Hepatocyte (in vitro differentiated cells): ENCODE measurements at regions not wholly inside any gene's neighbourhood (a gene's known extent, or its start where the extent isn't known, plus 50 kb on each side); places are given as distances from the start of the nearest gene placed in this dataset.

Experiments
- DNase-seq: peaks from one replicate; pipeline ENCODE4 v3.0.0-alpha.2; 2016; ENCODE audit warnings: low spot score
- H2AFZ ChIP-seq: fragments of 200-600 bp; sonication (generic); 2 replicates; pipeline ENCODE4 v1.6.0; 2016; ENCODE audit warnings: antibody characterized with exemption, mild to moderate bottlenecking
- H3K27ac ChIP-seq: fragments of 200-600 bp; sonication (generic); 2 replicates; pipeline ENCODE4 v1.5.1; 2016; ENCODE audit warnings: mild to moderate bottlenecking
- H3K27me3 ChIP-seq: fragments of 200-600 bp; sonication (generic); 2 replicates; pipeline ENCODE4 v1.6.1; 2016
- H3K36me3 ChIP-seq: fragments of 200-600 bp; sonication (generic); replicated peaks from 2 replicates; pipeline ENCODE4 v1.5.1; 2016; ENCODE audit warnings: low read depth; ENCODE audit not compliant: insufficient read depth
- H3K4me1 ChIP-seq: fragments of 200-600 bp; sonication (generic); 2 replicates; pipeline ENCODE4 v1.5.1; 2016; ENCODE audit warnings: mild to moderate bottlenecking, moderate library complexity; ENCODE audit not compliant: insufficient read depth
- H3K4me2 ChIP-seq: fragments of 200-600 bp; sonication (generic); 2 replicates; pipeline ENCODE4 v1.6.0; 2016
- H3K4me3 ChIP-seq: fragments of 200-600 bp; sonication (generic); 2 replicates; pipeline ENCODE4 v1.5.1; 2016; ENCODE audit warnings: mild to moderate bottlenecking
- H3K79me2 ChIP-seq: fragments of 200-600 bp; sonication (generic); 2 replicates; pipeline ENCODE4 v1.6.0; 2017; ENCODE audit warnings: mild to moderate bottlenecking
- H3K9me2 ChIP-seq: fragments of 200-600 bp; sonication (generic); replicated peaks from 2 replicates; pipeline ENCODE4 v1.6.0; 2017; ENCODE audit warnings: mild to moderate bottlenecking; ENCODE audit not compliant: insufficient read depth
- H3K9me3 ChIP-seq: fragments of 200-600 bp; sonication (generic); 2 replicates; pipeline ENCODE4 v1.5.1; 2016; ENCODE audit warnings: low read depth, mild to moderate bottlenecking
- H4K20me1 ChIP-seq: fragments of 200-600 bp; sonication (generic); 2 replicates; pipeline ENCODE4 v1.6.0; 2016; ENCODE audit warnings: mild to moderate bottlenecking; ENCODE audit not compliant: insufficient read depth, poor library complexity, severe bottlenecking
- CTCF ChIP-seq: fragments of 200-600 bp; sonication (generic); IDR thresholded peaks from 2 replicates; pipeline ENCODE4 v1.5.1; 2016; ENCODE audit warnings: antibody characterized with exemption, mild to moderate bottlenecking; ENCODE audit not compliant: poor library complexity
- EZH2 ChIP-seq: fragments of 200-600 bp; sonication (generic); IDR thresholded peaks from 2 replicates; pipeline ENCODE4 v1.6.1; 2016; ENCODE audit warnings: antibody characterized with exemption, mild to moderate bottlenecking, borderline replicate concordance
- EZH2phosphoT487 ChIP-seq: fragments of 200-600 bp; sonication (generic); IDR thresholded peaks from one replicate; pipeline ENCODE4 v1.6.1; 2018; ENCODE audit warnings: antibody characterized with exemption, mild to moderate bottlenecking, low read depth, moderate library complexity; ENCODE audit not compliant: unreplicated experiment, severe bottlenecking
- WGBS: methylation state at CpG from one replicate; pipeline ENCODE4 v1.1.6; 2016; ENCODE audit warnings: low lambda C conversion rate; ENCODE audit errors: missing lambda C conversion rate; 5-methylcytosine and 5-hydroxymethylcytosine counted together

GRCh38 chr11:116513894-116514293 is 258.9 kb downstream of the BUD13 start:
- H3K79me2 ChIP-seq, result no peaks in the 10 kb centered on the region
- no peaks in the 10 kb centered on the region for H3K36me3 ChIP-seq
- no peak overlapping the region for H3K4me2 ChIP-seq
- no peak overlapping the region for H3K4me3 ChIP-seq
- TF ChIP-seq CTCF, result peak; percentile 45
- TF ChIP-seq EZH2, result no peak
- no peak for TF ChIP-seq EZH2phosphoT487
- no peaks in the 10 kb centered on the region for H4K20me1 ChIP-seq
- no peak overlapping the region for H2AFZ ChIP-seq
- peaks cover 10% of the 10 kb centered on the region for H3K27me3 ChIP-seq
- no peaks in the 10 kb centered on the region for H3K9me3 ChIP-seq
- no peak overlapping the region for H3K27ac ChIP-seq
- no peaks in the 10 kb centered on the region for H3K4me1 ChIP-seq
- WGBS, result 61% methylated on average over 8 of the region's 8 CpGs
- no peaks in the 10 kb centered on the region for H3K9me2 ChIP-seq
- DNase-seq, result peak; percentile 54

GRCh38 chr11:116513278-116513823 is 259.4 kb downstream of the BUD13 start:
- no peaks in the 10 kb centered on the region for H3K9me3 ChIP-seq
- no peak for TF ChIP-seq EZH2
- TF ChIP-seq CTCF, result no peak
- TF ChIP-seq EZH2phosphoT487, result no peak
- no peak overlapping the region for H3K27ac ChIP-seq
- H3K27me3 ChIP-seq, result peaks cover 12% of the 10 kb centered on the region
- H3K79me2 ChIP-seq, result no peaks in the 10 kb centered on the region
- no peak overlapping the region for H3K4me2 ChIP-seq
- H4K20me1 ChIP-seq, result no peaks in the 10 kb centered on the region
- no peak overlapping the region for H2AFZ ChIP-seq
- DNase-seq, result no peak
- no peak overlapping the region for H3K4me3 ChIP-seq
- H3K4me1 ChIP-seq, result no peaks in the 10 kb centered on the region
- H3K36me3 ChIP-seq, result no peaks in the 10 kb centered on the region
- H3K9me2 ChIP-seq, result no peaks in the 10 kb centered on the region
- 75% methylated on average over 8 of the region's 8 CpGs for WGBS

GRCh38 chr11:116512841-116513240 is 259.9 kb downstream of the BUD13 start:
- no peak for TF ChIP-seq EZH2phosphoT487
- no peak for TF ChIP-seq EZH2
- TF ChIP-seq CTCF, result no peak
- Histone ChIP-seq H3K27ac (no peak overlapping the region), H3K79me2 (no peaks in the 10 kb centered on the region), H3K9me2 (no peaks in the 10 kb centered on the region), H3K4me1 (no peaks in the 10 kb centered on the region), H3K36me3 (no peaks in the 10 kb centered on the region), H2AFZ (no peak overlapping the region), H3K27me3 (peaks cover 13% of the 10 kb centered on the region), H3K9me3 (no peaks in the 10 kb centered on the region), H3K4me2 (no peak overlapping the region), H3K4me3 (no peak overlapping the region), H4K20me1 (no peaks in the 10 kb centered on the region)
- WGBS, result 87% methylated on average over 2 of the region's 2 CpGs
- DNase-seq, result no peak

- Histone ChIP-seq H3K36me3 (no peaks in the 10 kb centered on the region), H3K27me3 (peaks cover 18% of the 10 kb centered on the region), H3K27ac (no peak overlapping the region), H4K20me1 (no peaks in the 10 kb centered on the region), H3K9me3 (no peaks in the 10 kb centered on the region), H3K4me2 (no peak overlapping the region), H3K4me3 (no peak overlapping the region), H3K79me2 (no peaks in the 10 kb centered on the region), H2AFZ (no peak overlapping the region), H3K9me2 (no peaks in the 10 kb centered on the region), H3K4me1 (no peaks in the 10 kb centered on the region)
- 85% methylated on average over 7 of the region's 7 CpGs for WGBS
- TF ChIP-seq CTCF (no peak), EZH2 (no peak), EZH2phosphoT487 (no peak)
- DNase-seq, result no peak
Measured at GRCh38 chr11:116511684-116512083, 261.1 kb downstream of the BUD13 start.
